Pancreas (tissue), 10 donors: ENCODE measurements at regions not wholly inside any gene's neighbourhood (a gene's known extent, or its start where the extent isn't known, plus 50 kb on each side); places are given as distances from the start of the nearest gene placed in this dataset.
A peak's percentile ranks its signal among the peaks of the same experiment; 100 is the strongest.

ENCODE experiments used
- ATAC-seq, 4 donors: fragments of 200-7000 bp; cut with Tn5 transposase; one replicate each; pipeline versions ENCODE4 v1.8.0 to v1.9.1; 2020; ENCODE audit warnings: mild to moderate bottlenecking in 4 of 4, moderate library complexity in 4 of 4
- DNase-seq, 6 donors: peaks; one replicate each; pipeline ENCODE4 v3.0.0-alpha.2; 2020
- FAIRE-seq: peaks from 2 replicates; lab custom pipeline; 2012; peaks lifted over from hg19 to GRCh38; lab: Jason Lieb, UNC
- H3K27ac ChIP-seq, 4 donors: fragments of 200-600 bp; sonication (generic); 1 replicate in 3 of 4; 2 replicates in 1 of 4; pipeline versions ENCODE4 v1.5.0 to v1.8.0; 2020
- H3K27me3 ChIP-seq, 4 donors: fragments of 200-600 bp; one replicate each; pipeline ENCODE4 v1.8.0; 2021
- H3K36me3 ChIP-seq, 3 donors: fragments of 200-600 bp; sonication (generic) in 1 of 3; one replicate each; pipeline versions ENCODE4 v1.5.0 to v1.8.0; 2020 to 2021
- H3K4me1 ChIP-seq, 3 donors: fragments of 200-600 bp; one replicate each; pipeline ENCODE4 v1.8.0; 2021
- H3K4me3 ChIP-seq, 4 donors: fragments of 200-600 bp; sonication (generic) in 2 of 4; one replicate each; pipeline versions ENCODE4 v1.5.0 to v1.8.0; 2020 to 2021
- H3K9me3 ChIP-seq, 4 donors: fragments of 200-600 bp; one replicate each; pipeline ENCODE4 v1.8.0; 2021
- WGBS, 2 donors: extraction: QIAGEN DNeasy Blood & Tissue Kit; methylation state at CpG; one replicate each; pipeline ENCODE4 v1.1.7; 2013; 5-methylcytosine and 5-hydroxymethylcytosine counted together
- intact Hi-C, 3 donors: fragments of 100-400 bp; cut with DNase I; formaldehyde crosslinking; loops; one replicate each; pipeline versions ENCODE4 v1.11.1 to v1.14.2; 2022
- TF ChIP-seq, protein P1 (sequence below), 4 donors: fragments of 200-600 bp; sonication (generic) in 3 of 4; IDR thresholded peaks; one replicate each; pipeline versions ENCODE4 v1.5.0 to v1.8.0; 2021; ENCODE audit warnings: antibody characterized with exemption in 4 of 4
- donor health status: healthy with polysubstance abuse.
- donor health status: DM: no; HTN: no; CAD: no; lungs with moderate emphysema.
- donor health status: DM: no; HTN: no; CAD: no.
- donor health status: control.
- donor health status: control.
- donor health status: Bipolar disorder and iron deficiency.
- donor health status: DM: yes; HTN: yes; CAD: no.
- donor health status: DM: no; HTN: no; CAD: no.
- donor health status: DM: no; HTN: no; CAD: no.
- donor health status: DM: yes; HTN: yes; CAD: no.

- H3K4me3 ChIP-seq: no peak overlapping the region
- H3K27ac ChIP-seq: peak overlapping the region in 3 of 4 donors; percentile 25 to 69 (median 55)
- DNase-seq (no peak), FAIRE-seq (no peak), ATAC-seq (peak in 3 of 4 donors; percentile 72 to 79 (median 79))
- no peaks in the 10 kb centered on the region for H3K27me3 ChIP-seq
- TF ChIP-seq, protein P1, sequence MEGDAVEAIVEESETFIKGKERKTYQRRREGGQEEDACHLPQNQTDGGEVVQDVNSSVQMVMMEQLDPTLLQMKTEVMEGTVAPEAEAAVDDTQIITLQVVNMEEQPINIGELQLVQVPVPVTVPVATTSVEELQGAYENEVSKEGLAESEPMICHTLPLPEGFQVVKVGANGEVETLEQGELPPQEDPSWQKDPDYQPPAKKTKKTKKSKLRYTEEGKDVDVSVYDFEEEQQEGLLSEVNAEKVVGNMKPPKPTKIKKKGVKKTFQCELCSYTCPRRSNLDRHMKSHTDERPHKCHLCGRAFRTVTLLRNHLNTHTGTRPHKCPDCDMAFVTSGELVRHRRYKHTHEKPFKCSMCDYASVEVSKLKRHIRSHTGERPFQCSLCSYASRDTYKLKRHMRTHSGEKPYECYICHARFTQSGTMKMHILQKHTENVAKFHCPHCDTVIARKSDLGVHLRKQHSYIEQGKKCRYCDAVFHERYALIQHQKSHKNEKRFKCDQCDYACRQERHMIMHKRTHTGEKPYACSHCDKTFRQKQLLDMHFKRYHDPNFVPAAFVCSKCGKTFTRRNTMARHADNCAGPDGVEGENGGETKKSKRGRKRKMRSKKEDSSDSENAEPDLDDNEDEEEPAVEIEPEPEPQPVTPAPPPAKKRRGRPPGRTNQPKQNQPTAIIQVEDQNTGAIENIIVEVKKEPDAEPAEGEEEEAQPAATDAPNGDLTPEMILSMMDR (IDR thresholded peaks at IDR 0.05): no peak
- 33 to 48% methylated on average over 9 of the region's 9 CpGs for WGBS, 2 donors
- H3K36me3 ChIP-seq: no peaks in the 10 kb centered on the region
- no peaks in the 10 kb centered on the region for H3K9me3 ChIP-seq
- intact Hi-C loops: no loop called here
- peaks cover 0 to 8% (median 5%) of the 10 kb centered on the region in 3 donors for H3K4me1 ChIP-seq
Measured at GRCh38 chr1:34406833-34407539, 230.3 kb downstream of the C1orf94 start.

- no peaks in the 10 kb centered on the region for H3K36me3 ChIP-seq
- no peak for DNase-seq
- intact Hi-C loops: no loop called here
- WGBS, 2 donors: 54 to 61% methylated on average over 4 of the region's 4 CpGs
- ATAC-seq: peak in 1 of 4 donors; percentile 65
- H3K4me1 ChIP-seq: peaks cover 0 to 8% (median 5%) of the 10 kb centered on the region in 3 donors
- TF ChIP-seq, protein P1 (IDR thresholded peaks at IDR 0.05): no peak
- H3K4me3 ChIP-seq: no peak overlapping the region
- no peaks in the 10 kb centered on the region for H3K27me3 ChIP-seq
- FAIRE-seq: no peak
- no peaks in the 10 kb centered on the region for H3K9me3 ChIP-seq
- no peak overlapping the region for H3K27ac ChIP-seq
Measured at GRCh38 chr1:34408011-34408410, 231.3 kb downstream of the C1orf94 start.

- Histone ChIP-seq H3K9me3 (no peaks in the 10 kb centered on the region), H3K36me3 (no peaks in the 10 kb centered on the region), H3K27me3 (no peaks in the 10 kb centered on the region), H3K4me3 (no peak overlapping the region), H3K27ac (no peak overlapping the region), H3K4me1 (peaks cover 0 to 8% (median 5%) of the 10 kb centered on the region in 3 donors)
- intact Hi-C loops: no loop called here
- no peak for DNase-seq
- TF ChIP-seq, protein P1 (IDR thresholded peaks at IDR 0.05): no peak
- ATAC-seq: no peak
- no peak for FAIRE-seq
- WGBS, 2 donors: 73 to 80% methylated on average over 6 of the region's 6 CpGs
Measured at GRCh38 chr1:34409689-34410229, 233.1 kb downstream of the C1orf94 start.

DNA sequence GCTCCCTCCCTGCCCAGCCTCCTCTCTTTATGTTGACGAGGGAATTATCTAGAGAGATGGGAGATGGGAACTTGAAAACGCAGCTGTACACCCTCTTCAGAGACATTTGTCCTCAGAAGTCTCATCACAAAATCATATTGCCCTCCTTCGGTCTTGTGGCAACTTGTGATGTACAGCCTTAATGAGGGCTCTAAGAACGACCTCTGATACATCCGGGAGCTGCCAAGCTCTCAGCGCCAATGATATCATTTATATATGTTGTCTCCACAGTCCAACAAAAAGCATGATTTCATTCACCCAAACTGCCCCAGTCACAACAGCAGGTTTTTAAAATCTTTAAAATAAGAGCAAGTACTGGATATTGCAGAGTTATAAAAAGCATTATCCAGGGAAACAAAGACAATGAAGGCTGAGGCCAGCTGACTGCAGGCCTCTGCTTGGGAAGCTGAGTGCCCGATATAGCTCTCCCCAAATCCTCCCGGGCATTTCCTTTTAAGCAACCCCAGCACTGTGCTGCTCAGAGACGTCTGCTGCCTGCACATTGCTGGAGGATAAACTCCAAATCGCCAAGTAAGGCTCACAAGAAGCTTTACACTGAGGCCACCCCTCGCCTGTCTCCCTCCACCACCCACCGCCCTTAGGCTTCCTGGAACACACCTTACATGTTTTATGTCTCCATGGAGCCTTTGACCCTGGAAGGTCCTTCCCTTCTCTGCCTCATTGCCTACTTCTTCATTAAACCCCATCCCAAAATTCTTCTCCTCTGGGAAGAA is 236.1 kb downstream of the C1orf94 start:
- DNase-seq (no peak), ATAC-seq (no peak), FAIRE-seq (no peak)
- TF ChIP-seq, protein P1 (IDR thresholded peaks at IDR 0.05): no peak
- 59 to 68% methylated on average over 12 of the region's 12 CpGs for WGBS, 2 donors
- H3K36me3 ChIP-seq: no peaks in the 10 kb centered on the region
- H3K4me1 ChIP-seq: no peaks in the 10 kb centered on the region
- H3K27ac ChIP-seq: no peak overlapping the region
- no peak overlapping the region for H3K4me3 ChIP-seq
- H3K9me3 ChIP-seq: no peaks in the 10 kb centered on the region
- intact Hi-C loops: no loop called here
- H3K27me3 ChIP-seq: no peaks in the 10 kb centered on the region
